Psoas muscle (tissue), 7 donors: ENCODE measurements at regions not wholly inside any gene's neighbourhood (a gene's known extent, or its start where the extent isn't known, plus 50 kb on each side); places are given as distances from the start of the nearest gene placed in this dataset.

ENCODE experiments used
- ATAC-seq, 4 donors: fragments of 200-7000 bp; cut with Tn5 transposase; one replicate each; pipeline ENCODE4 v1.9.1; 2020; ENCODE audit warnings: moderate library complexity in 3 of 4, mild to moderate bottlenecking in 2 of 4
- DNase-seq, 2 donors: peaks; one replicate each; pipeline ENCODE4 v3.0.0-alpha.2; 2020
- H3K27ac ChIP-seq: fragments of 200-600 bp; one replicate; pipeline ENCODE4 v1.8.0; 2022
- H3K27me3 ChIP-seq, 3 donors: fragments of 200-600 bp in 1 of 3; one replicate each; pipeline versions ENCODE4 v1.6.1 to v1.8.0; 2013 to 2022; ENCODE audit warnings: low read length in 2 of 3, mild to moderate bottlenecking in 2 of 3, moderate library complexity in 1 of 3; ENCODE audit not compliant: insufficient read depth in 3 of 3
- H3K36me3 ChIP-seq, 2 donors: fragments of 200-600 bp in 1 of 2; one replicate each; pipeline versions ENCODE4 v1.6.1 to v1.8.0; 2013 to 2022; ENCODE audit warnings: low read depth in 1 of 2, mild to moderate bottlenecking in 1 of 2, moderate library complexity in 1 of 2; ENCODE audit not compliant: insufficient read depth in 1 of 2
- H3K4me1 ChIP-seq: fragments of 200-600 bp; one replicate; pipeline ENCODE4 v1.8.0; 2022
- H3K4me3 ChIP-seq: fragments of 200-600 bp; one replicate; pipeline ENCODE4 v1.8.0; 2022; ENCODE audit warnings: mild to moderate bottlenecking
- H3K9me3 ChIP-seq: fragments of 200-600 bp; one replicate; pipeline ENCODE4 v1.8.0; 2022
- CTCF ChIP-seq: fragments of 200-600 bp; IDR thresholded peaks from one replicate; pipeline ENCODE4 v1.8.0; 2022; ENCODE audit warnings: antibody characterized with exemption
- WGBS, 3 donors: extraction: QIAGEN DNeasy Blood & Tissue Kit; methylation state at CpG; one replicate each; pipeline versions ENCODE4 v1.1.6 to v1.1.7; 2013; 5-methylcytosine and 5-hydroxymethylcytosine counted together
- intact Hi-C, 2 donors: fragments of 100-400 bp; cut with DNase I; formaldehyde crosslinking; loops; one replicate each; pipeline versions ENCODE4 v1.11.0 to v1.14.2; 2022
- donor health status: healthy with polysubstance abuse.
- donor health status: DM: no; HTN: no; CAD: no; lungs with moderate emphysema.
- donor health status: Bipolar disorder and iron deficiency.
- donor health status: healthy.
- donor health status: DM: yes; HTN: yes; CAD: no.
- donor health status: DM: no; HTN: no; CAD: no.
- donor health status: DM: yes; HTN: yes; CAD: no.

GRCh38 chr6:88458662-88459061, 292.5 kb upstream of the CNR1 start:
- intact Hi-C loops = no loop called here
- DNase-seq (no peak), ATAC-seq (no peak)
- Histone ChIP-seq H3K4me1 (no peaks in the 10 kb centered on the region), H3K27me3 (no peaks in the 10 kb centered on the region), H3K36me3 (no peaks in the 10 kb centered on the region), H3K9me3 (no peaks in the 10 kb centered on the region), H3K4me3 (no peak overlapping the region), H3K27ac (no peak overlapping the region)
- WGBS, 3 donors = 70 to 85% (median 73%) methylated on average over 3 of the region's 3 CpGs
- no peak for TF ChIP-seq CTCF

GRCh38 chr6:88456221-88456859, 290.2 kb upstream of the CNR1 start:
- TF ChIP-seq CTCF = no peak
- no peaks in the 10 kb centered on the region for H3K27me3 ChIP-seq
- no peak overlapping the region for H3K4me3 ChIP-seq
- WGBS, 3 donors = 40 to 56% (median 54%) methylated on average over 1 of the region's 1 CpG
- ATAC-seq (no peak), DNase-seq (no peak)
- H3K36me3 ChIP-seq = no peaks in the 10 kb centered on the region
- intact Hi-C loops = no loop called here
- H3K9me3 ChIP-seq = no peaks in the 10 kb centered on the region
- H3K4me1 ChIP-seq = no peaks in the 10 kb centered on the region
- H3K27ac ChIP-seq = no peak overlapping the region

- ATAC-seq (no peak), DNase-seq (no peak)
- Histone ChIP-seq H3K4me1 (no peaks in the 10 kb centered on the region), H3K36me3 (no peaks in the 10 kb centered on the region), H3K9me3 (no peaks in the 10 kb centered on the region), H3K4me3 (no peak overlapping the region), H3K27me3 (no peaks in the 10 kb centered on the region), H3K27ac (no peak overlapping the region)
- WGBS, 3 donors = 34 to 42% (median 35%) methylated on average over 3 of the region's 3 CpGs
- no peak for TF ChIP-seq CTCF
- intact Hi-C loops = no loop called here
Observed at GRCh38 chr6:88455317-88455716, 289.2 kb upstream of the CNR1 start.

GRCh38 chr6:88454658-88455057, 288.5 kb upstream of the CNR1 start:
- H3K4me1 ChIP-seq = no peaks in the 10 kb centered on the region
- no peaks in the 10 kb centered on the region for H3K27me3 ChIP-seq
- no peak for ATAC-seq
- DNase-seq = no peak
- TF ChIP-seq CTCF = no peak
- H3K4me3 ChIP-seq = no peak overlapping the region
- H3K9me3 ChIP-seq = no peaks in the 10 kb centered on the region
- no peak overlapping the region for H3K27ac ChIP-seq
- intact Hi-C loops = no loop called here
- H3K36me3 ChIP-seq = no peaks in the 10 kb centered on the region
- 51 to 77% (median 63%) methylated on average over 2 of the region's 2 CpGs for WGBS, 3 donors

- ATAC-seq (no peak), DNase-seq (no peak)
- Histone ChIP-seq H3K27me3 (no peaks in the 10 kb centered on the region), H3K4me1 (no peaks in the 10 kb centered on the region), H3K9me3 (no peaks in the 10 kb centered on the region), H3K27ac (no peak overlapping the region), H3K4me3 (no peak overlapping the region), H3K36me3 (no peaks in the 10 kb centered on the region)
- 78 to 87% (median 79%) methylated on average over 3 of the region's 3 CpGs for WGBS, 3 donors
- TF ChIP-seq CTCF = no peak
- intact Hi-C loops = no loop called here
Observed at GRCh38 chr6:88449770-88450169, 283.6 kb upstream of the CNR1 start.
